ENCODE measurements at regions not wholly inside any gene's neighbourhood (a gene's known extent, or its start where the extent isn't known, plus 50 kb on each side); places are given as distances from the start of the nearest gene placed in this dataset.

GRCh38 chr3:56926243-56926946 lies 124.6 kb upstream of the ARHGEF3 start:
- TF ChIP-seq CTCF (conservative IDR thresholded peaks at IDR 0.05) = no peak; the same call in 1 of the 2 replicates
- no peak overlapping the region for H3K27ac ChIP-seq

DNA sequence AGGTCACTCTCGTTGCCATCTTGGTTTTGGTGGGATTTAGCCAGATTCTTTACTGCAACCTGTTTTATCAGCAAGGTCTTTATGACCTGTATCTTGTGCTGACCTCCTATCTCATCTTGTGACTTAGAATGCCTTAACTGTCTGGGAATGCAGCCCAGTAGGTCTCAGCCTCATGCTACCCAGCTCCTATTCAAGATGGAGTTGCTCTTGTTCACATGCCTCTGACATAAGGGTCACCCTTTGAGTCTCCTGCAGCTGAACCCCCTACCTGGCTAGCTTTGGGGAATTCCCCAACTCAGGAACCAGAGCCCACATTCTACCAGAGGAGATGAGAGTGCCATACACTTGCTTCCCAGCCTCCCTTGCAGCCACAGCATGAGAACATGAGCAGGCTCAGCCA lies 123.0 kb upstream of the ARHGEF3 start:
- peak overlapping the region; percentile 91 for H3K27ac ChIP-seq

DNA sequence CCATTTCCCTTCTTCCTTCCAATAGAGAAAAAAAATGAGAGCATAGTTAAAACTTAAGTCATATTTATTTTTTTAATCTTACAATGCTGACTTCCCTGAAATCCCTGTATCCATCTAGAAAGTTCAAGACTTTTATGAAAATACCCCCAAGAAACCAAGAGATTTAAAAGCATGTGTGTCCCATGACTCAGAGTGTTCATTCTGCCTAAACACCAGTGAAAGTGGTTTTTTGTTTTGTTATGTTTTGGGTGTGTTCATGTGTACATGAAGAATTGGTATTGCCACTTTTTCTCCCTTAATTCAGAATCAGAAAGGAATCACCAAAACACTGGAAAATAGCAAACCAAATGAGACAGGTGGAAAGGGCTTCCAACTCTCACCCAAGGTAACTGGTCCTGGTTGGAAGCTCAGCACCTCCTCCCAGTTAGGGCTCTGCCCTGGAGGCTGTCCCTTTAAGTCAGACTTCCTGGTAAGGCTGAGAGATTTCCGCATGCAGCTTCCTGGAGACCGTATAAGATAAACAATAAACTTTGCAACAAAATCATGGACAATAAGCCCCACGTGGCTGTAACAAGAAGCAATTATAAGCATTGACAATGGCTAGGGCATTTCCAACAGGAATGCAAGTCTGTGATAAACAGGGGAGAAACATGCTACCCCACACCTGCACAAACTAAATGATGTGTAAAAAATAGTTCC lies 121.9 kb upstream of the ARHGEF3 start:
- TF ChIP-seq CTCF (conservative IDR thresholded peaks at IDR 0.05) = no peak
- H3K27ac ChIP-seq = peak overlapping the region; percentile 91

GRCh38 chr3:56921573-56922453 lies 120.1 kb upstream of the ARHGEF3 start:
- H3K27ac ChIP-seq = peak overlapping the region; percentile 91
- no peak for TF ChIP-seq CTCF (conservative IDR thresholded peaks at IDR 0.05)

DNA sequence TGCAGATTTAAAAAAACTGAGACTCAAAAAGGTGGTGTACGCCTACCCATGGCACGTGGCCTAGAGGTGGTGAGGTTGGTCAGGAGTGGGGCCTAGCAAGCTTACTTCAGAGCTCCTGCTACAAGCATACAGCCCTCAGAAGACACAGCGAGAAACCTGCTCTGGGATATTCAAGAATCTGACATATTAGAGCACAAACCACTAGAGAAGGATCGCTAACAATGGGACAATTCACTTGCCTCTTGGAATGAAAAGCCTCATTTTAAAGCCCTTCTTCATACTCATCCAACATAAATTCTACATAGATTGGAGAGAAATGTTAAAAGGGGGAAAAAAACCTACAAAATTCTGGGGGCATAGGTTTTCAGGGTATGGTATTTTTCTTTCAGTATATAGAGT lies 118.0 kb upstream of the ARHGEF3 start:
- TF ChIP-seq CTCF (conservative IDR thresholded peaks at IDR 0.05) = no peak
- H3K27ac ChIP-seq = no peak overlapping the region

DNA sequence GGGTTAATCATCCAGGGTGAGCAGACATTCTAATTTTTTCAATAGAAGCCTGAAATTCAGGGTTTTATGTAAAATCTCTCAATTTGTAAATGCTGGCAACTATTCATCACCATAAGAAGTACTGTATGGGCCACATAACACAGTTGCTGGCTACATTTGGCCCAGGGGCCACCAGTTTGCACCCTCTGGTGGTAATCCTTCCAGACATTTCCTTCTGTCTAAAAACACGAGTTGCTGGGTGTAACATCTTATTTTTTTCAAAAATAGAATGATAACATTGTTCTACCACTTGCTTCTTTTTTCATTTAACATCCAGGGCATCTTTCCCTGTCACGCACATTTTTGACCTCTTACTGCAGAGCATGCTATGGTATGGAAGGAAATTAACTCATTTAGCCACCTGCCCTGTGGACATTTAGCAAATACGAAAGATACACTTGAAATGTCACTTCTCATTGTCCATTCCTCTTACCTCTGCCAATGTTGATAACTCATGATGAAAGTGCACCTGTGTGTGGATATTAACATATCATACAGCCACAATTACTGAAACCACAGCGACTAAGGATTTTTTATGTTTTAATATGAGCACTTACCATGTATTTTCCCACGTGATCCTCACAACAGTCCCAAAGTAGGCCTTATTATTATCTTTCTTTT lies 117.5 kb upstream of the ARHGEF3 start:
- no peak for TF ChIP-seq CTCF (conservative IDR thresholded peaks at IDR 0.05)
- no peak overlapping the region for H3K27ac ChIP-seq

GRCh38 chr3:56918111-56918568 lies 116.4 kb upstream of the ARHGEF3 start:
- TF ChIP-seq CTCF (conservative IDR thresholded peaks at IDR 0.05) = no peak
- no peak overlapping the region for H3K27ac ChIP-seq

All from VCaP (cell line).